GM23338 (cell line): ENCODE measurements at regions not wholly inside any gene's neighbourhood (a gene's known extent, or its start where the extent isn't known, plus 50 kb on each side); places are given as distances from the start of the nearest gene placed in this dataset.

Experiments used
- CTCF ChIP-seq, 2 experiments: fragments of 200-600 bp in 1 of 2; sonication (generic) in 1 of 2; conservative IDR thresholded peaks; 2 replicates each; pipeline versions ENCODE4 v1.5.1 to v1.6.1; 2016 to 2017; ENCODE audit warnings: antibody characterized with exemption in 2 of 2, low read depth in 2 of 2, mild to moderate bottlenecking in 2 of 2, moderate library complexity in 1 of 2
- STAT1 ChIP-seq: IDR thresholded peaks from one replicate; pipeline ENCODE4 v1.6.1; 2016; ENCODE audit warnings: antibody characterized with exemption; ENCODE audit not compliant: unreplicated experiment

- no peak for TF ChIP-seq STAT1
- no peak for TF ChIP-seq CTCF (conservative IDR thresholded peaks at IDR 0.05; ENCODE audit: low read depth in 2 of 2)
Measured at GRCh38 chr4:108359986-108360681, 191.4 kb upstream of the LEF1 start.
